ENCODE measurements at regions not wholly inside any gene's neighbourhood (a gene's known extent, or its start where the extent isn't known, plus 50 kb on each side); places are given as distances from the start of the nearest gene placed in this dataset.

- TF ChIP-seq CTCF (IDR thresholded peaks at IDR 0.05 in 4 of 5, conservative IDR thresholded peaks at IDR 0.05 in 1 of 5) (no peak), POLR2A (IDR thresholded peaks at IDR 0.05) (no peak)
These were observed 598.1 kb downstream of the NPHP4 start for GRCh38 chr1:5394111-5394510.

Measured in gastrocnemius medialis (tissue), 4 donors.